ENCODE measurements at regions not wholly inside any gene's neighbourhood (a gene's known extent, or its start where the extent isn't known, plus 50 kb on each side); places are given as distances from the start of the nearest gene placed in this dataset.

GRCh38 chr4:173703021-173703420 lies 173.0 kb upstream of the HAND2 start:
- no peak for DNase-seq (ENCODE audit: low spot score)

- DNase-seq (ENCODE audit: low spot score): no peak
Observed at GRCh38 chr4:173700650-173701049, 170.6 kb upstream of the HAND2 start.

- no peak for DNase-seq (ENCODE audit: low spot score)
Observed at GRCh38 chr4:173699841-173700475, 169.9 kb upstream of the HAND2 start.

- DNase-seq (ENCODE audit: low spot score): no peak
Observed at GRCh38 chr4:173698557-173699262, 168.7 kb upstream of the HAND2 start.

- no peak for DNase-seq (ENCODE audit: low spot score)
Observed at GRCh38 chr4:173697840-173698239, 167.8 kb upstream of the HAND2 start.

- DNase-seq (ENCODE audit: low spot score): no peak
Observed at GRCh38 chr4:173696551-173696950, 166.5 kb upstream of the HAND2 start.

- no peak for DNase-seq (ENCODE audit: low spot score)
Observed at GRCh38 chr4:173696011-173696410, 166.0 kb upstream of the HAND2 start.

GRCh38 chr4:173685831-173686210 lies 155.8 kb upstream of the HAND2 start:
- DNase-seq (ENCODE audit: low spot score): no peak

GRCh38 chr4:173685165-173685830 lies 155.3 kb upstream of the HAND2 start:
- no peak for DNase-seq (ENCODE audit: low spot score)

GRCh38 chr4:173684223-173684622 lies 154.2 kb upstream of the HAND2 start:
- DNase-seq (ENCODE audit: low spot score): no peak

GRCh38 chr4:173682609-173683008 lies 152.6 kb upstream of the HAND2 start:
- DNase-seq (ENCODE audit: low spot score): no peak

- DNase-seq (ENCODE audit: low spot score): no peak
Observed at GRCh38 chr4:173680278-173680677, 150.2 kb upstream of the HAND2 start.

GRCh38 chr4:173675446-173675845 lies 145.4 kb upstream of the HAND2 start:
- no peak for DNase-seq (ENCODE audit: low spot score)

- DNase-seq (ENCODE audit: low spot score): no peak
Observed at GRCh38 chr4:173669460-173670179, 139.6 kb upstream of the HAND2 start.

GRCh38 chr4:173661001-173661400 lies 131.0 kb upstream of the HAND2 start:
- no peak for DNase-seq (ENCODE audit: low spot score)

- DNase-seq (ENCODE audit: low spot score): no peak
Observed at GRCh38 chr4:173656898-173657297, 126.9 kb upstream of the HAND2 start.

GRCh38 chr4:173652283-173652931 lies 122.4 kb upstream of the HAND2 start:
- no peak for DNase-seq (ENCODE audit: low spot score)

GRCh38 chr4:173651651-173652282 lies 121.7 kb upstream of the HAND2 start:
- no peak for DNase-seq (ENCODE audit: low spot score)

GRCh38 chr4:173647902-173648301 lies 117.9 kb upstream of the HAND2 start:
- no peak for DNase-seq (ENCODE audit: low spot score)

- no peak for DNase-seq (ENCODE audit: low spot score)
Observed at GRCh38 chr4:173642509-173642908, 112.5 kb upstream of the HAND2 start.

- DNase-seq (ENCODE audit: low spot score): no peak
Observed at GRCh38 chr4:173635395-173635794, 105.4 kb upstream of the HAND2 start.

- no peak for DNase-seq (ENCODE audit: low spot score)
Observed at GRCh38 chr4:173626277-173626676, 96.2 kb upstream of the HAND2 start.
